MM.1S (cell line): ENCODE measurements at regions not wholly inside any gene's neighbourhood (a gene's known extent, or its start where the extent isn't known, plus 50 kb on each side); places are given as distances from the start of the nearest gene placed in this dataset.

Experiments used
- DNase-seq: peaks from one replicate; pipeline ENCODE4 v3.0.0-alpha.2; 2015
- H2AFZ ChIP-seq: fragments of 300-600 bp; sonication (generic); 2 replicates; pipeline ENCODE4 v1.6.0; 2016; ENCODE audit warnings: antibody characterized with exemption, low read length
- H3F3A ChIP-seq: fragments of 300-600 bp; sonication (generic); 2 replicates; pipeline ENCODE4 v1.6.1; 2016; ENCODE audit warnings: mild to moderate bottlenecking, antibody characterized with exemption, low read length, moderate library complexity, mixed read lengths; ENCODE audit not compliant: insufficient read depth
- H3K27ac ChIP-seq: fragments of 300-600 bp; sonication (generic); 2 replicates; pipeline ENCODE4 v1.5.1; 2016; ENCODE audit warnings: mild to moderate bottlenecking, low read length
- H3K27me3 ChIP-seq: fragments of 300-600 bp; sonication (generic); replicated peaks from 2 replicates; pipeline ENCODE4 v1.6.0; 2016; ENCODE audit warnings: low read length; ENCODE audit not compliant: insufficient read depth
- H3K36me3 ChIP-seq: fragments of 300-600 bp; sonication (generic); replicated peaks from 2 replicates; pipeline ENCODE4 v1.6.1; 2016; ENCODE audit warnings: mild to moderate bottlenecking, low read length, mixed read lengths; ENCODE audit not compliant: insufficient read depth
- H3K4me1 ChIP-seq: fragments of 300-600 bp; sonication (generic); 2 replicates; pipeline ENCODE4 v1.6.1; 2016; ENCODE audit warnings: low read length, mixed read lengths
- H3K4me2 ChIP-seq: fragments of 300-600 bp; sonication (generic); 2 replicates; pipeline ENCODE4 v1.6.0; 2016; ENCODE audit warnings: low read depth, low read length
- H3K4me3 ChIP-seq: fragments of 300-600 bp; sonication (generic); 2 replicates; pipeline ENCODE4 v1.5.1; 2016; ENCODE audit warnings: low read length, mixed read lengths
- H3K79me2 ChIP-seq: fragments of 300-600 bp; sonication (generic); 2 replicates; pipeline ENCODE4 v1.6.1; 2016; ENCODE audit warnings: mixed run types, low read length, mixed read lengths
- H3K9ac ChIP-seq: fragments of 300-600 bp; sonication (generic); 2 replicates; pipeline ENCODE4 v1.6.1; 2016; ENCODE audit warnings: low read length, mixed read lengths
- H3K9me2 ChIP-seq: fragments of 300-600 bp; sonication (generic); replicated peaks from 2 replicates; pipeline ENCODE4 v1.6.1; 2016; ENCODE audit warnings: mild to moderate bottlenecking, low read length, mixed read lengths; ENCODE audit not compliant: insufficient read depth
- H3K9me3 ChIP-seq: fragments of 300-600 bp; sonication (generic); replicated peaks from 2 replicates; pipeline ENCODE4 v1.6.1; 2016; ENCODE audit warnings: mild to moderate bottlenecking, low read length, mixed read lengths; ENCODE audit not compliant: insufficient read depth
- H4K20me1 ChIP-seq: fragments of 300-600 bp; sonication (generic); 2 replicates; pipeline ENCODE4 v1.6.1; 2016; ENCODE audit warnings: mild to moderate bottlenecking, low read length, moderate library complexity, mixed read lengths; ENCODE audit not compliant: insufficient read depth
- EZH2 ChIP-seq: fragments of 300-600 bp; sonication (generic); optimal IDR thresholded peaks from 2 replicates; pipeline ENCODE3; 2017; ENCODE audit warnings: low read depth, mild to moderate bottlenecking, antibody characterized with exemption, low read length, mixed read lengths
- EZH2phosphoT487 ChIP-seq: fragments of 300-600 bp; sonication (generic); IDR thresholded peaks from 2 replicates; pipeline ENCODE4 v1.6.1; 2018; ENCODE audit warnings: antibody characterized with exemption, low read length
- TF ChIP-seq, protein P1 (sequence below): fragments of 300-600 bp; sonication (generic); IDR thresholded peaks from 2 replicates; pipeline ENCODE4 v1.5.1; 2016; ENCODE audit warnings: antibody characterized with exemption, low read length, mixed read lengths

DNA sequence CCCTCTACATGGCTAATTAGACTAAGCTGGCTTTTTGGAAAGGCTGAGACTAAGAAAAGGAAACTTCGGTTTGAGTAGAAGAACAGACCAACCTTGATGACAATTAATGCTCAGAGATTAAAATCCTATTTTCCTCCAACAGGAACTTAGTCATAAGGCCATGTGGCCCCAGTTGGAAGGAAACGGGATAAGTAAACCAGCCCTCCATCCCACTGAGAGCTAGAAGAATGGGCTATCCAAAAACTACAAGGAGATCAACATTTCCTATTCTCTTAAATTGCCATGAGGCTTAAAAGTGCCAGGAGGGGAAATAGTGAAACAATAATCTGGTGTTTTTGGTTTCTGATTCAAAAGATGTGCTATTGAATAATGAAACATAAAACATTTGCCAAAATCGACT lies 216.6 kb downstream of the PAX3 start:
- H3K4me3 ChIP-seq = no peak overlapping the region
- no peaks in the 10 kb centered on the region for H4K20me1 ChIP-seq
- no peak overlapping the region for H3K27ac ChIP-seq
- no peaks in the 10 kb centered on the region for H3K9me2 ChIP-seq
- H2AFZ ChIP-seq = no peak overlapping the region
- H3K9me3 ChIP-seq = no peaks in the 10 kb centered on the region
- TF ChIP-seq EZH2phosphoT487 (no peak), EZH2 (no peak)
- TF ChIP-seq, protein P1, sequence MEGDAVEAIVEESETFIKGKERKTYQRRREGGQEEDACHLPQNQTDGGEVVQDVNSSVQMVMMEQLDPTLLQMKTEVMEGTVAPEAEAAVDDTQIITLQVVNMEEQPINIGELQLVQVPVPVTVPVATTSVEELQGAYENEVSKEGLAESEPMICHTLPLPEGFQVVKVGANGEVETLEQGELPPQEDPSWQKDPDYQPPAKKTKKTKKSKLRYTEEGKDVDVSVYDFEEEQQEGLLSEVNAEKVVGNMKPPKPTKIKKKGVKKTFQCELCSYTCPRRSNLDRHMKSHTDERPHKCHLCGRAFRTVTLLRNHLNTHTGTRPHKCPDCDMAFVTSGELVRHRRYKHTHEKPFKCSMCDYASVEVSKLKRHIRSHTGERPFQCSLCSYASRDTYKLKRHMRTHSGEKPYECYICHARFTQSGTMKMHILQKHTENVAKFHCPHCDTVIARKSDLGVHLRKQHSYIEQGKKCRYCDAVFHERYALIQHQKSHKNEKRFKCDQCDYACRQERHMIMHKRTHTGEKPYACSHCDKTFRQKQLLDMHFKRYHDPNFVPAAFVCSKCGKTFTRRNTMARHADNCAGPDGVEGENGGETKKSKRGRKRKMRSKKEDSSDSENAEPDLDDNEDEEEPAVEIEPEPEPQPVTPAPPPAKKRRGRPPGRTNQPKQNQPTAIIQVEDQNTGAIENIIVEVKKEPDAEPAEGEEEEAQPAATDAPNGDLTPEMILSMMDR = no peak
- no peaks in the 10 kb centered on the region for H3K4me1 ChIP-seq
- H3K79me2 ChIP-seq = no peaks in the 10 kb centered on the region
- DNase-seq = no peak
- H3K36me3 ChIP-seq = no peaks in the 10 kb centered on the region
- H3F3A ChIP-seq = no peaks in the 10 kb centered on the region
- H3K9ac ChIP-seq = no peak overlapping the region
- H3K27me3 ChIP-seq = no peaks in the 10 kb centered on the region
- H3K4me2 ChIP-seq = no peak overlapping the region

DNA sequence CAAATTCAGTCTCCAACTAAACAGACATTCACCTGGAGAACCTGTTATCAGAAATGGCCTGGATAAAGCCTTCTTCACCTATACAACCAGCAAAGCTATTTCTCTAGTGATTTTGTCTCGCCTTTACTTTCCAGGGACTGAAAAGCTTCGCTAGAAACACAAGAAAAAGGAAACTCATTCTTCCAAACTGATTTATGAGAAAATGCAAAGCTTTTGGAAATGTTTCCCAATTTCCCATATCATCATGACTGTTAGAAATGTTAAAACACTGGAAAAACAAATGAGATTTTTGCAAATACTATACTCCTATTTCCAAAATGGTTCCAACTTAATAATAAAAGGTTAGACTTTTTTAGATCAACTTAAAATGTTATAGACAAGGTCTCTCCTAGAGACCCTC lies 218.7 kb downstream of the PAX3 start:
- no peaks in the 10 kb centered on the region for H4K20me1 ChIP-seq
- H3K27ac ChIP-seq = no peak overlapping the region
- no peaks in the 10 kb centered on the region for H3K9me3 ChIP-seq
- no peak for TF ChIP-seq EZH2
- TF ChIP-seq, protein P1 = no peak
- TF ChIP-seq EZH2phosphoT487 = no peak
- no peaks in the 10 kb centered on the region for H3K27me3 ChIP-seq
- no peaks in the 10 kb centered on the region for H3K79me2 ChIP-seq
- no peaks in the 10 kb centered on the region for H3K4me1 ChIP-seq
- H3F3A ChIP-seq = no peaks in the 10 kb centered on the region
- no peaks in the 10 kb centered on the region for H3K36me3 ChIP-seq
- H3K4me3 ChIP-seq = no peak overlapping the region
- H3K4me2 ChIP-seq = no peak overlapping the region
- no peak for DNase-seq
- H3K9me2 ChIP-seq = no peaks in the 10 kb centered on the region
- no peak overlapping the region for H3K9ac ChIP-seq
- H2AFZ ChIP-seq = no peak overlapping the region

- Histone ChIP-seq H3K4me3 (no peak overlapping the region), H2AFZ (no peak overlapping the region), H3K36me3 (no peaks in the 10 kb centered on the region), H3K9me3 (no peaks in the 10 kb centered on the region), H3K9me2 (no peaks in the 10 kb centered on the region), H3K27ac (no peak overlapping the region), H4K20me1 (no peaks in the 10 kb centered on the region), H3K27me3 (no peaks in the 10 kb centered on the region), H3K4me2 (no peak overlapping the region), H3K79me2 (no peaks in the 10 kb centered on the region), H3F3A (no peaks in the 10 kb centered on the region), H3K4me1 (no peaks in the 10 kb centered on the region), H3K9ac (no peak overlapping the region)
- no peak for TF ChIP-seq EZH2
- TF ChIP-seq, protein P1 = no peak
- no peak for TF ChIP-seq EZH2phosphoT487
- no peak for DNase-seq
Measured at GRCh38 chr2:222076973-222077690, 221.7 kb downstream of the PAX3 start.
